T-cell (primary cell): ENCODE measurements at regions not wholly inside any gene's neighbourhood (a gene's known extent, or its start where the extent isn't known, plus 50 kb on each side); places are given as distances from the start of the nearest gene placed in this dataset.

Source experiments
- ATAC-seq, 4 experiments: fragments of 200-7000 bp in 3 of 4; fragments of 150-1000 bp in 1 of 4; cut with Tn5 transposase; replicated peaks in 1 of 4; 1 replicate in 3 of 4; 2 replicates in 1 of 4; pipeline ENCODE4 v1.10.0; 2021; ENCODE audit warnings: moderate library complexity in 3 of 4, mild to moderate bottlenecking in 2 of 4, moderate number of reproducible peaks in 1 of 4
- CTCF ChIA-PET, 2 donors: fragments of 300-600 bp; sonication (Branson Sonifier 250); formaldehyde crosslinking; loops; one replicate each; lab custom pipeline; 2022; ENCODE audit warnings: antibody characterized with exemption in 2 of 2; lab: Charles Lee
- POLR2A ChIA-PET, 2 donors: fragments of 300-600 bp; sonication (Branson Sonifier 250); formaldehyde crosslinking; loops; one replicate each; lab custom pipeline; 2022; ENCODE audit warnings: antibody characterized with exemption in 2 of 2; lab: Charles Lee
- DNase-seq, 35 experiments: peaks; one replicate each; pipeline versions ENCODE4 v3.0.0 to v3.0.0-alpha.2; 2013 to 2023
- H3K27ac ChIP-seq: one replicate; pipeline ENCODE4 v1.5.1; 2013; ENCODE audit warnings: low read length
- H3K27me3 ChIP-seq, 2 experiments: replicated peaks in 1 of 2; 1 replicate in 1 of 2; 2 replicates in 1 of 2; pipeline versions ENCODE4 v1.6.1 to v1.7.0; 2013; ENCODE audit warnings: low read length in 1 of 2, mixed read lengths in 1 of 2; ENCODE audit not compliant: control insufficient read depth in 2 of 2, insufficient read depth in 2 of 2; ENCODE audit errors: extremely low read depth in 1 of 2
- H3K36me3 ChIP-seq, 2 donors: 1 replicate in 1 of 2; 2 replicates in 1 of 2; pipeline versions ENCODE4 v1.6.1 to v1.7.0; 2013; ENCODE audit warnings: low read length in 1 of 2; ENCODE audit not compliant: control insufficient read depth in 2 of 2, insufficient read depth in 1 of 2; ENCODE audit errors: extremely low read depth in 1 of 2
- H3K4me1 ChIP-seq, 2 experiments: 1 replicate in 1 of 2; 2 replicates in 1 of 2; pipeline versions ENCODE4 v1.6.1 to v1.7.0; 2013; ENCODE audit warnings: low read length in 2 of 2, mixed read lengths in 1 of 2; ENCODE audit not compliant: insufficient read depth in 2 of 2, control insufficient read depth in 1 of 2; ENCODE audit errors: extremely low read depth in 1 of 2
- H3K4me3 ChIP-seq, 2 donors: 1 replicate in 1 of 2; 2 replicates in 1 of 2; pipeline versions ENCODE4 v1.5.1 to v1.7.0; 2013; ENCODE audit warnings: mild to moderate bottlenecking in 2 of 2, low read length in 1 of 2, moderate library complexity in 1 of 2; ENCODE audit not compliant: control insufficient read depth in 1 of 2; ENCODE audit errors: extremely low read depth in 1 of 2
- H3K9me3 ChIP-seq: 2 replicates; pipeline ENCODE4 v1.7.0; 2013
- H3K27ac Mint-ChIP-seq, 2 donors: one replicate each; pipeline ENCODE4 v1.8.0; 2020 to 2021; ENCODE audit warnings: mild to moderate bottlenecking in 2 of 2, mixed read lengths in 2 of 2
- H3K27me3 Mint-ChIP-seq, 2 donors: one replicate each; pipeline ENCODE4 v1.8.0; 2021 to 2022; ENCODE audit warnings: mixed read lengths in 2 of 2
- H3K36me3 Mint-ChIP-seq: one replicate; pipeline ENCODE4 v1.8.0; 2021; ENCODE audit warnings: mixed read lengths
- H3K4me1 Mint-ChIP-seq, 3 donors: one replicate each; pipeline ENCODE4 v1.8.0; 2020 to 2022; ENCODE audit warnings: mixed read lengths in 3 of 3, mild to moderate bottlenecking in 1 of 3
- H3K4me3 Mint-ChIP-seq, 3 donors: one replicate each; pipeline ENCODE4 v1.8.0; 2020 to 2022; ENCODE audit warnings: mild to moderate bottlenecking in 3 of 3, mixed read lengths in 3 of 3, moderate library complexity in 3 of 3
- H3K9me3 Mint-ChIP-seq, 3 donors: one replicate each; pipeline ENCODE4 v1.8.0; 2020 to 2022; ENCODE audit warnings: mixed read lengths in 3 of 3
- WGBS: methylation state at CpG from one replicate; pipeline ENCODE4 v1.1.5; 2013; ENCODE audit warnings: missing lambda C conversion rate; ENCODE audit not compliant: insufficient coverage; 5-methylcytosine and 5-hydroxymethylcytosine counted together

- H3K36me3 Mint-ChIP-seq = no peaks in the 10 kb centered on the region
- ChIA-PET POLR2A (interaction anchor here in 1 of 2 donors (0.7 kb wide), 1 partner anchor 22 kb away, joined by 3 read pairs; no protein-coding TSS in a partner anchor), CTCF (no interaction called here)
- no peaks in the 10 kb centered on the region for H3K36me3 ChIP-seq
- no peak overlapping the region for H3K4me3 Mint-ChIP-seq
- no peaks in the 10 kb centered on the region for H3K9me3 ChIP-seq
- no peak overlapping the region for H3K4me3 ChIP-seq
- DNase-seq (no peak), ATAC-seq (no peak)
- no peaks in the 10 kb centered on the region for H3K27me3 Mint-ChIP-seq
- H3K27ac ChIP-seq = no peak overlapping the region
- H3K4me1 ChIP-seq = no peaks in the 10 kb centered on the region
- H3K4me1 Mint-ChIP-seq = no peaks in the 10 kb centered on the region
- peaks cover 2 to 17% (median 14%) of the 10 kb centered on the region in 3 donors for H3K9me3 Mint-ChIP-seq
- no peaks in the 10 kb centered on the region for H3K27me3 ChIP-seq
- no peak overlapping the region for H3K27ac Mint-ChIP-seq
These were observed 1039.2 kb upstream of the MIR17HG start for GRCh38 chr13:90308249-90308648.

GRCh38 chr13:90311929-90312328 lies 1035.6 kb upstream of the MIR17HG start:
- Histone ChIP-seq H3K27ac (no peak overlapping the region), H3K4me3 (no peak overlapping the region), H3K4me1 (no peaks in the 10 kb centered on the region), H3K36me3 (no peaks in the 10 kb centered on the region), H3K27me3 (no peaks in the 10 kb centered on the region), H3K9me3 (no peaks in the 10 kb centered on the region)
- 84% methylated on average over 6 of the region's 7 CpGs for WGBS
- no peaks in the 10 kb centered on the region for H3K36me3 Mint-ChIP-seq
- H3K4me3 Mint-ChIP-seq = no peak overlapping the region
- ChIA-PET POLR2A (no interaction called here), CTCF (no interaction called here)
- DNase-seq (no peak), ATAC-seq (no peak)
- no peaks in the 10 kb centered on the region for H3K27me3 Mint-ChIP-seq
- H3K27ac Mint-ChIP-seq = no peak overlapping the region
- no peaks in the 10 kb centered on the region for H3K4me1 Mint-ChIP-seq
- H3K9me3 Mint-ChIP-seq = peaks cover 3 to 18% (median 11%) of the 10 kb centered on the region in 3 donors

GRCh38 chr13:90315061-90315460 lies 1032.4 kb upstream of the MIR17HG start:
- no peak for ATAC-seq
- peaks cover 3 to 18% (median 12%) of the 10 kb centered on the region in 3 donors for H3K9me3 Mint-ChIP-seq

GRCh38 chr13:90320664-90321063 lies 1026.8 kb upstream of the MIR17HG start:
- H3K27me3 Mint-ChIP-seq = no peaks in the 10 kb centered on the region
- no peaks in the 10 kb centered on the region for H3K36me3 Mint-ChIP-seq
- no peaks in the 10 kb centered on the region for H3K4me1 Mint-ChIP-seq
- peaks cover 0 to 8% (median 7%) of the 10 kb centered on the region in 3 donors for H3K9me3 Mint-ChIP-seq
- H3K27me3 ChIP-seq = no peaks in the 10 kb centered on the region
- H3K36me3 ChIP-seq = no peaks in the 10 kb centered on the region
- no peak for DNase-seq
- no peak overlapping the region for H3K27ac ChIP-seq
- H3K27ac Mint-ChIP-seq = no peak overlapping the region
- WGBS = 92% methylated on average over 2 of the region's 4 CpGs
- H3K9me3 ChIP-seq = peaks cover 2% of the 10 kb centered on the region
- no peak for ATAC-seq
- ChIA-PET POLR2A (no interaction called here), CTCF (no interaction called here)
- no peaks in the 10 kb centered on the region for H3K4me1 ChIP-seq
- H3K4me3 ChIP-seq = no peak overlapping the region
- no peak overlapping the region for H3K4me3 Mint-ChIP-seq

More at GRCh38 chr13:90315061-90315460, 1032.4 kb upstream of the MIR17HG start:
- DNase-seq = no peak
- WGBS = 90% methylated on average over 2 of the region's 2 CpGs
- H3K27me3 ChIP-seq = no peaks in the 10 kb centered on the region
- Mint-ChIP-seq H3K27ac (no peak overlapping the region), H3K27me3 (no peaks in the 10 kb centered on the region), H3K4me3 (no peak overlapping the region), H3K36me3 (no peaks in the 10 kb centered on the region), H3K4me1 (no peaks in the 10 kb centered on the region)
- H3K4me1 ChIP-seq = no peaks in the 10 kb centered on the region
- POLR2A ChIA-PET = no interaction called here
- H3K27ac ChIP-seq = no peak overlapping the region
- H3K4me3 ChIP-seq = no peak overlapping the region
- CTCF ChIA-PET = no interaction called here
- H3K36me3 ChIP-seq = no peaks in the 10 kb centered on the region
- no peaks in the 10 kb centered on the region for H3K9me3 ChIP-seq

- ATAC-seq = no peak
- CTCF ChIA-PET = no interaction called here
- H3K4me3 Mint-ChIP-seq = no peak overlapping the region
These were observed 1026.1 kb upstream of the MIR17HG start for GRCh38 chr13:90321281-90321931.

GRCh38 chr13:90329641-90330040 lies 1017.8 kb upstream of the MIR17HG start:
- CTCF ChIA-PET = no interaction called here
- 71% methylated on average over 1 of the region's 1 CpG for WGBS
- Mint-ChIP-seq H3K36me3 (no peaks in the 10 kb centered on the region), H3K9me3 (peaks cover 0 to 4% (median 1%) of the 10 kb centered on the region in 3 donors), H3K27me3 (no peaks in the 10 kb centered on the region), H3K27ac (no peak overlapping the region), H3K4me1 (no peaks in the 10 kb centered on the region), H3K4me3 (no peak overlapping the region)
- H3K27ac ChIP-seq = no peak overlapping the region
- POLR2A ChIA-PET = no interaction called here
- no peaks in the 10 kb centered on the region for H3K9me3 ChIP-seq
- DNase-seq = no peak
- H3K27me3 ChIP-seq = no peaks in the 10 kb centered on the region
- no peak for ATAC-seq
- no peaks in the 10 kb centered on the region for H3K36me3 ChIP-seq
- no peaks in the 10 kb centered on the region for H3K4me1 ChIP-seq
- H3K4me3 ChIP-seq = no peak overlapping the region

More at GRCh38 chr13:90321281-90321931, 1026.1 kb upstream of the MIR17HG start:
- Histone ChIP-seq H3K4me3 (no peak overlapping the region), H3K36me3 (no peaks in the 10 kb centered on the region), H3K27ac (no peak overlapping the region), H3K9me3 (peaks cover 2% of the 10 kb centered on the region), H3K27me3 (no peaks in the 10 kb centered on the region), H3K4me1 (no peaks in the 10 kb centered on the region)
- 100% methylated on average over 1 of the region's 9 CpGs for WGBS
- DNase-seq = no peak
- Mint-ChIP-seq H3K36me3 (no peaks in the 10 kb centered on the region), H3K4me1 (no peaks in the 10 kb centered on the region), H3K27ac (no peak overlapping the region), H3K9me3 (peaks cover 0 to 8% (median 7%) of the 10 kb centered on the region in 3 donors), H3K27me3 (no peaks in the 10 kb centered on the region)
- POLR2A ChIA-PET = no interaction called here
